ENCODE measurements at regions not wholly inside any gene's neighbourhood (a gene's known extent, or its start where the extent isn't known, plus 50 kb on each side); places are given as distances from the start of the nearest gene placed in this dataset.

- TF ChIP-seq CTCF (IDR thresholded peaks at IDR 0.05) = no peak
- TF ChIP-seq POLR2A (IDR thresholded peaks at IDR 0.05) = no peak
These were observed 215.2 kb upstream of the NCAM1 start for GRCh38 chr11:112745973-112746372.

Data from vagina (tissue), 2 donors.